ENCODE measurements at regions not wholly inside any gene's neighbourhood (a gene's known extent, or its start where the extent isn't known, plus 50 kb on each side); places are given as distances from the start of the nearest gene placed in this dataset.

- no peak for DNase-seq (ENCODE audit: low read depth in 1 of 2, low spot score in 1 of 2)
- Histone ChIP-seq H3K27ac (replicated peaks) (no peak overlapping the region), H3K4me3 (replicated peaks; ENCODE audit: insufficient read depth, low read length) (no peak overlapping the region), H3K27me3 (ENCODE audit: insufficient read depth, poor library complexity, severe bottlenecking) (no peaks in the 10 kb centered on the region)
- TF ChIP-seq SPI1 (IDR thresholded peaks at IDR 0.05; ENCODE audit: borderline replicate concordance, low read depth) = no peak
- no peak for TF ChIP-seq POLR2AphosphoS5 (IDR thresholded peaks at IDR 0.05; ENCODE audit: low read depth)
- TF ChIP-seq REST (IDR thresholded peaks at IDR 0.05; ENCODE audit: insufficient replicate concordance, low read depth) = no peak
- no peak for TF ChIP-seq CTCF (IDR thresholded peaks at IDR 0.05; ENCODE audit: insufficient read depth, low read length)
- TF ChIP-seq GABPA (IDR thresholded peaks at IDR 0.05; ENCODE audit: low read depth) = no peak
Observed at GRCh38 chr16:64878940-64879339, 242.9 kb downstream of the CDH11 start.

- no peak for TF ChIP-seq CTCF (IDR thresholded peaks at IDR 0.05; ENCODE audit: insufficient read depth, low read length)
- no peak for TF ChIP-seq POLR2AphosphoS5 (IDR thresholded peaks at IDR 0.05; ENCODE audit: low read depth)
- no peak for TF ChIP-seq REST (IDR thresholded peaks at IDR 0.05; ENCODE audit: insufficient replicate concordance, low read depth)
- TF ChIP-seq GABPA (IDR thresholded peaks at IDR 0.05; ENCODE audit: low read depth) = no peak
- TF ChIP-seq SPI1 (IDR thresholded peaks at IDR 0.05; ENCODE audit: borderline replicate concordance, low read depth) = no peak
- Histone ChIP-seq H3K4me3 (replicated peaks; ENCODE audit: insufficient read depth, low read length) (no peak overlapping the region), H3K27ac (replicated peaks) (no peak overlapping the region), H3K27me3 (ENCODE audit: insufficient read depth, poor library complexity, severe bottlenecking) (no peaks in the 10 kb centered on the region)
- DNase-seq (ENCODE audit: low read depth in 1 of 2, low spot score in 1 of 2) = no peak
Observed at GRCh38 chr16:64872101-64872500, 249.8 kb downstream of the CDH11 start.

GRCh38 chr16:64870859-64871258 lies 251.0 kb downstream of the CDH11 start:
- DNase-seq (ENCODE audit: low read depth in 1 of 2, low spot score in 1 of 2) = no peak
- Histone ChIP-seq H3K27ac (replicated peaks) (no peak overlapping the region), H3K27me3 (ENCODE audit: insufficient read depth, poor library complexity, severe bottlenecking) (no peaks in the 10 kb centered on the region), H3K4me3 (replicated peaks; ENCODE audit: insufficient read depth, low read length) (no peak overlapping the region)
- TF ChIP-seq SPI1 (IDR thresholded peaks at IDR 0.05; ENCODE audit: borderline replicate concordance, low read depth) = no peak
- no peak for TF ChIP-seq POLR2AphosphoS5 (IDR thresholded peaks at IDR 0.05; ENCODE audit: low read depth)
- no peak for TF ChIP-seq GABPA (IDR thresholded peaks at IDR 0.05; ENCODE audit: low read depth)
- no peak for TF ChIP-seq CTCF (IDR thresholded peaks at IDR 0.05; ENCODE audit: insufficient read depth, low read length)
- no peak for TF ChIP-seq REST (IDR thresholded peaks at IDR 0.05; ENCODE audit: insufficient replicate concordance, low read depth)

Data from HL-60 (cell line).